ENCODE measurements at regions not wholly inside any gene's neighbourhood (a gene's known extent, or its start where the extent isn't known, plus 50 kb on each side); places are given as distances from the start of the nearest gene placed in this dataset.

DNA sequence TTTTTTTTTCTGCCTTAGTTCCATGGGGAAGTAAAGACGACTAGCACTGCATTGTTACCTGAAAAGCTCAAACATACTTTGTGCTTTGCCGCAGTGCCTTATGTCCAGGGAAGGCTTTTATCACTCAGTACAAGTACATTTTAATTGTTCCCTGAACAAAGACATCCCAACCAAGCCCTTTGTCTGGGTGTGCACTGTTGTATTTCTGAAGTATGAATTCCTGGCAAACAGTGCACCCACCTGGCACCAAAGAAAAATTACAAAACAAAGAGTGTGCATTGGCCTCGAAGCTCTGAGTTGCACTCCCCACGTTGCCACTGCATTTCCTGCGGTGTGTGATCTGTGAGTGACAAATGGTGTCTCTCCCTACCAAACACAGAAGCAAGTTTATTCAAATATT is 858.5 kb upstream of the PIK3C3 start:
- TF ChIP-seq, protein P1, sequence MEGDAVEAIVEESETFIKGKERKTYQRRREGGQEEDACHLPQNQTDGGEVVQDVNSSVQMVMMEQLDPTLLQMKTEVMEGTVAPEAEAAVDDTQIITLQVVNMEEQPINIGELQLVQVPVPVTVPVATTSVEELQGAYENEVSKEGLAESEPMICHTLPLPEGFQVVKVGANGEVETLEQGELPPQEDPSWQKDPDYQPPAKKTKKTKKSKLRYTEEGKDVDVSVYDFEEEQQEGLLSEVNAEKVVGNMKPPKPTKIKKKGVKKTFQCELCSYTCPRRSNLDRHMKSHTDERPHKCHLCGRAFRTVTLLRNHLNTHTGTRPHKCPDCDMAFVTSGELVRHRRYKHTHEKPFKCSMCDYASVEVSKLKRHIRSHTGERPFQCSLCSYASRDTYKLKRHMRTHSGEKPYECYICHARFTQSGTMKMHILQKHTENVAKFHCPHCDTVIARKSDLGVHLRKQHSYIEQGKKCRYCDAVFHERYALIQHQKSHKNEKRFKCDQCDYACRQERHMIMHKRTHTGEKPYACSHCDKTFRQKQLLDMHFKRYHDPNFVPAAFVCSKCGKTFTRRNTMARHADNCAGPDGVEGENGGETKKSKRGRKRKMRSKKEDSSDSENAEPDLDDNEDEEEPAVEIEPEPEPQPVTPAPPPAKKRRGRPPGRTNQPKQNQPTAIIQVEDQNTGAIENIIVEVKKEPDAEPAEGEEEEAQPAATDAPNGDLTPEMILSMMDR (conservative IDR thresholded peaks at IDR 0.05; ENCODE audit: low read depth, low read length): peak; percentile 54
- TF ChIP-seq EZH2phosphoT487 (IDR thresholded peaks at IDR 0.05; ENCODE audit: borderline replicate concordance, low read length): no peak
- TF ChIP-seq EZH2 (IDR thresholded peaks at IDR 0.05; ENCODE audit: low read length, unreplicated experiment): no peak
